Muscle layer of duodenum (tissue), 2 donors: ENCODE measurements at regions not wholly inside any gene's neighbourhood (a gene's known extent, or its start where the extent isn't known, plus 50 kb on each side); places are given as distances from the start of the nearest gene placed in this dataset.

Experiments used
- H3K27ac ChIP-seq: one replicate; pipeline ENCODE4 v1.7.0; 2013; ENCODE audit warnings: mild to moderate bottlenecking, low read length
- H3K27me3 ChIP-seq: one replicate; pipeline ENCODE4 v1.7.0; 2013; ENCODE audit warnings: low read depth, mild to moderate bottlenecking, control low read depth, low read length
- H3K36me3 ChIP-seq, 2 donors: one replicate each; pipeline ENCODE4 v1.7.0; 2013; ENCODE audit warnings: low read length in 2 of 2, control low read depth in 1 of 2, mild to moderate bottlenecking in 1 of 2; ENCODE audit not compliant: insufficient read depth in 2 of 2, control insufficient read depth in 1 of 2
- H3K4me1 ChIP-seq, 2 donors: one replicate each; pipeline ENCODE4 v1.7.0; 2013; ENCODE audit warnings: low read length in 2 of 2, mild to moderate bottlenecking in 2 of 2, control low read depth in 1 of 2, moderate library complexity in 1 of 2; ENCODE audit not compliant: insufficient read depth in 2 of 2, control insufficient read depth in 1 of 2
- H3K4me3 ChIP-seq, 2 donors: one replicate each; pipeline ENCODE4 v1.7.0; 2013; ENCODE audit warnings: low read length in 2 of 2, low read depth in 1 of 2, mild to moderate bottlenecking in 1 of 2
- H3K9me3 ChIP-seq, 2 donors: one replicate each; pipeline ENCODE4 v1.7.0; 2013; ENCODE audit warnings: low read length in 2 of 2, control low read depth in 1 of 2, mild to moderate bottlenecking in 1 of 2; ENCODE audit not compliant: control insufficient read depth in 1 of 2
- donor health status: healthy.

- peak overlapping the region; percentile 95 for H3K27ac ChIP-seq
- no peaks in the 10 kb centered on the region for H3K27me3 ChIP-seq
- H3K36me3 ChIP-seq: peaks cover 0 to 53% of the 10 kb centered on the region in 2 donors
- H3K4me3 ChIP-seq: peak overlapping the region; percentile 62 to 87
- H3K9me3 ChIP-seq: no peaks in the 10 kb centered on the region
- peaks cover 28 to 67% of the 10 kb centered on the region in 2 donors for H3K4me1 ChIP-seq
Observed at GRCh38 chr22:46076651-46077339, 73.5 kb upstream of the PPARA start.

GRCh38 chr22:46077669-46078099 is 72.6 kb upstream of the PPARA start:
- peaks cover 0 to 55% of the 10 kb centered on the region in 2 donors for H3K36me3 ChIP-seq
- H3K9me3 ChIP-seq: no peaks in the 10 kb centered on the region
- peaks cover 29 to 74% of the 10 kb centered on the region in 2 donors for H3K4me1 ChIP-seq
- H3K27ac ChIP-seq: peak overlapping the region; percentile 95
- peak overlapping the region; percentile 62 to 87 for H3K4me3 ChIP-seq
- no peaks in the 10 kb centered on the region for H3K27me3 ChIP-seq

- Histone ChIP-seq H3K27me3 (no peaks in the 10 kb centered on the region), H3K4me3 (peak overlapping the region; percentile 23 to 54), H3K9me3 (no peaks in the 10 kb centered on the region), H3K27ac (peak overlapping the region; percentile 95), H3K36me3 (peaks cover 0 to 50% of the 10 kb centered on the region in 2 donors), H3K4me1 (peaks cover 29 to 80% of the 10 kb centered on the region in 2 donors)
Observed at GRCh38 chr22:46078241-46079092, 71.9 kb upstream of the PPARA start.

GRCh38 chr22:46079093-46079860 is 71.0 kb upstream of the PPARA start:
- Histone ChIP-seq H3K4me1 (peaks cover 33 to 82% of the 10 kb centered on the region in 2 donors), H3K27ac (peak overlapping the region; percentile 95), H3K4me3 (peak overlapping the region; percentile 23 to 54), H3K9me3 (no peaks in the 10 kb centered on the region), H3K27me3 (no peaks in the 10 kb centered on the region), H3K36me3 (peaks cover 0 to 45% of the 10 kb centered on the region in 2 donors)

- Histone ChIP-seq H3K27ac (peak overlapping the region; percentile 95), H3K9me3 (no peaks in the 10 kb centered on the region), H3K4me3 (peak overlapping the region; percentile 54 to 60), H3K4me1 (peaks cover 31 to 85% of the 10 kb centered on the region in 2 donors), H3K36me3 (peaks cover 0 to 46% of the 10 kb centered on the region in 2 donors), H3K27me3 (no peaks in the 10 kb centered on the region)
Observed at GRCh38 chr22:46079861-46080821, 70.2 kb upstream of the PPARA start.

- Histone ChIP-seq H3K9me3 (no peaks in the 10 kb centered on the region), H3K27ac (peak overlapping the region; percentile 91), H3K27me3 (no peaks in the 10 kb centered on the region), H3K4me3 (peak overlapping the region; percentile 43 to 60), H3K4me1 (peaks cover 31 to 85% of the 10 kb centered on the region in 2 donors), H3K36me3 (peaks cover 3 to 48% of the 10 kb centered on the region in 2 donors)
Observed at GRCh38 chr22:46081036-46081830, 69.1 kb upstream of the PPARA start.

- Histone ChIP-seq H3K36me3 (peaks cover 6 to 45% of the 10 kb centered on the region in 2 donors), H3K27ac (peak overlapping the region; percentile 91), H3K4me1 (peaks cover 36 to 85% of the 10 kb centered on the region in 2 donors), H3K4me3 (peak overlapping the region; percentile 43 to 60), H3K9me3 (no peaks in the 10 kb centered on the region), H3K27me3 (no peaks in the 10 kb centered on the region)
Observed at GRCh38 chr22:46081831-46082210, 68.5 kb upstream of the PPARA start.

- Histone ChIP-seq H3K4me3 (no peak overlapping the region), H3K27me3 (no peaks in the 10 kb centered on the region), H3K4me1 (peaks cover 32 to 85% of the 10 kb centered on the region in 2 donors), H3K9me3 (no peaks in the 10 kb centered on the region), H3K36me3 (peaks cover 9 to 45% of the 10 kb centered on the region in 2 donors), H3K27ac (peak overlapping the region; percentile 91)
Observed at GRCh38 chr22:46082633-46083032, 67.7 kb upstream of the PPARA start.

GRCh38 chr22:46083383-46084350 is 66.7 kb upstream of the PPARA start:
- no peak overlapping the region for H3K4me3 ChIP-seq
- no peaks in the 10 kb centered on the region for H3K9me3 ChIP-seq
- H3K27me3 ChIP-seq: no peaks in the 10 kb centered on the region
- H3K4me1 ChIP-seq: peaks cover 33 to 89% of the 10 kb centered on the region in 2 donors
- peaks cover 9 to 47% of the 10 kb centered on the region in 2 donors for H3K36me3 ChIP-seq
- peak overlapping the region; percentile 91 for H3K27ac ChIP-seq
